NCI-H2196 (cell line): ENCODE measurements at regions not wholly inside any gene's neighbourhood (a gene's known extent, or its start where the extent isn't known, plus 50 kb on each side); places are given as distances from the start of the nearest gene placed in this dataset.
"Not testable (repeated sequence)": the region's sequence is repeated elsewhere in the genome, so short reads cannot be mapped to it uniquely, and the experiment has no call there.

Source experiments
- DNase-seq: peaks from one replicate; lab custom pipeline; 2025; ENCODE audit not compliant: unreplicated experiment; lab: John Stamatoyannopoulos, UW

- not testable (repeated sequence) for DNase-seq
These were observed 240.8 kb downstream of the FAT3 start for GRCh38 chr11:92465410-92465809.

GRCh38 chr11:92473736-92474135 is 249.1 kb downstream of the FAT3 start:
- DNase-seq, result no peak

- DNase-seq, result no peak
These were observed 250.7 kb downstream of the FAT3 start for GRCh38 chr11:92475316-92475715.

- DNase-seq, result no peak
These were observed 251.2 kb downstream of the FAT3 start for GRCh38 chr11:92475819-92476218.

GRCh38 chr11:92477686-92478085 is 253.1 kb downstream of the FAT3 start:
- DNase-seq, result no peak

GRCh38 chr11:92480499-92480898 is 255.9 kb downstream of the FAT3 start:
- no peak for DNase-seq

- DNase-seq, result no peak
These were observed 258.0 kb downstream of the FAT3 start for GRCh38 chr11:92482492-92483060.

- DNase-seq, result no peak
These were observed 260.0 kb downstream of the FAT3 start for GRCh38 chr11:92484570-92484969.

GRCh38 chr11:92489826-92490399 is 265.3 kb downstream of the FAT3 start:
- no peak for DNase-seq

- no peak for DNase-seq
These were observed 267.8 kb downstream of the FAT3 start for GRCh38 chr11:92492372-92492771.

GRCh38 chr11:92495107-92495793 is 270.6 kb downstream of the FAT3 start:
- no peak for DNase-seq

GRCh38 chr11:92500453-92500852 is 275.8 kb downstream of the FAT3 start:
- DNase-seq, result no peak

GRCh38 chr11:92501066-92501739 is 276.6 kb downstream of the FAT3 start:
- DNase-seq, result no peak

- DNase-seq, result no peak
These were observed 279.4 kb downstream of the FAT3 start for GRCh38 chr11:92504004-92504403.

GRCh38 chr11:92504534-92504933 is 279.9 kb downstream of the FAT3 start:
- DNase-seq, result no peak

GRCh38 chr11:92505689-92506088 is 281.1 kb downstream of the FAT3 start:
- no peak for DNase-seq

GRCh38 chr11:92506809-92507336 is 282.3 kb downstream of the FAT3 start:
- DNase-seq, result no peak

GRCh38 chr11:92510591-92510990 is 286.0 kb downstream of the FAT3 start:
- no peak for DNase-seq

GRCh38 chr11:92511522-92512203 is 287.0 kb downstream of the FAT3 start:
- no peak for DNase-seq

- no peak for DNase-seq
These were observed 287.6 kb downstream of the FAT3 start for GRCh38 chr11:92512204-92512569.

- DNase-seq, result no peak
These were observed 299.0 kb downstream of the FAT3 start for GRCh38 chr11:92523611-92524010.
